Mesodermal cell (in vitro differentiated cells): ENCODE measurements at regions not wholly inside any gene's neighbourhood (a gene's known extent, or its start where the extent isn't known, plus 50 kb on each side); places are given as distances from the start of the nearest gene placed in this dataset.
"Not testable (repeated sequence)": the region's sequence is repeated elsewhere in the genome, so short reads cannot be mapped to it uniquely, and the experiment has no call there.

ENCODE experiments used
- H3K27ac ChIP-seq: 2 replicates; pipeline ENCODE4 v1.7.0; 2013; ENCODE audit warnings: mild to moderate bottlenecking, low read depth, low read length, moderate library complexity; ENCODE audit not compliant: severe bottlenecking
- H3K36me3 ChIP-seq: 2 replicates; pipeline ENCODE4 v1.7.1; 2013; ENCODE audit warnings: mild to moderate bottlenecking, low read length, moderate library complexity; ENCODE audit not compliant: control insufficient read depth, insufficient read depth
- H3K4me1 ChIP-seq: one replicate; pipeline ENCODE4 v1.7.1; 2013; ENCODE audit warnings: mild to moderate bottlenecking, low read length; ENCODE audit not compliant: insufficient read depth, control insufficient read depth, poor library complexity, severe bottlenecking
- H3K4me3 ChIP-seq: 2 replicates; pipeline ENCODE4 v1.7.0; 2013; ENCODE audit warnings: low read length, control low read depth, mild to moderate bottlenecking; ENCODE audit not compliant: insufficient read depth, poor library complexity, severe bottlenecking; ENCODE audit errors: extremely low read depth
- H3K9me3 ChIP-seq: 2 replicates; pipeline ENCODE4 v1.7.1; 2013; ENCODE audit warnings: mild to moderate bottlenecking, low read length, moderate library complexity; ENCODE audit not compliant: control insufficient read depth
- WGBS, 2 experiments: methylation state at CpG; one replicate each; pipeline ENCODE4 v1.1.5; 2013; ENCODE audit warnings: missing lambda C conversion rate in 2 of 2; ENCODE audit not compliant: insufficient coverage in 2 of 2; 5-methylcytosine and 5-hydroxymethylcytosine counted together

DNA sequence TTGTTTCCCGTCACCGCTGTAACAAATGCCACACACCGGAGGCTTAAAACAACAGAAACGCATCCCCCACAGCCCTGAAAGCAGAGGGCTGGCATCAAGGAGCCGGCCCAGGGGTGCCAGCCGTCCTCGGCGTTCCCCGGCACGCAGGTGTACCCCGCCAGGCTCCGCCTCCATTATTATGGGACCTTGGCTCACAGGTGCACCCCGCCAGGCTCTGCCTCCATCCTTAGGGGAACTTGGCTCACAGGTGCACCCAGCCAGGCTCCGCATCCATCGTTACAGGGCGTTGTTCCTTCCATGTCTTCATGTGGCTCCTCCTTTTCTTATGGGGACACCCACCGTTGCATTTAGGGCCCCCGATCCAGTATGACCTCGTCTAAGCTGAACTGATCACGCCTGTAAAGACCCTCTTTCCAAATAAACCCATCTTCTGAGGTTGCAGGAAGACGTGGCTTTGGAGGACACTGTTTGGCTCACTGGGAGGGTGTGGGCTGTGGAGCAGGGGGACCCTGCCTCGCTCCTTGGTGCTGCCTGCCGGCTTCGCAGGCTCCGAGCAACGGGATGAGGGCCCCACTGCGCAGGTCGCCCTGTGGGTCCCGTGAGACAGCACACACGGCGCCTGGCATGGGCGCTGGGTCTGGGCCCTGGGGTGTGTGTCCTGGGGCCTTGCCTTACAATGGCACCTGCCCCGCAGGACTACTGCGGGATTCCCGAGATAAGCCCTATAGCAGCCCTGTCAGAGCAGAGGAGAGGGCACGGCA is 154.9 kb upstream of the ZNF469 start:
- H3K27ac ChIP-seq, H3K4me3 ChIP-seq, H3K36me3 ChIP-seq, H3K4me1 ChIP-seq, H3K9me3 ChIP-seq: not testable (repeated sequence)
- WGBS, 2 experiments: 86 to 89% methylated on average over 17 to 22 of the region's 36 CpGs

DNA sequence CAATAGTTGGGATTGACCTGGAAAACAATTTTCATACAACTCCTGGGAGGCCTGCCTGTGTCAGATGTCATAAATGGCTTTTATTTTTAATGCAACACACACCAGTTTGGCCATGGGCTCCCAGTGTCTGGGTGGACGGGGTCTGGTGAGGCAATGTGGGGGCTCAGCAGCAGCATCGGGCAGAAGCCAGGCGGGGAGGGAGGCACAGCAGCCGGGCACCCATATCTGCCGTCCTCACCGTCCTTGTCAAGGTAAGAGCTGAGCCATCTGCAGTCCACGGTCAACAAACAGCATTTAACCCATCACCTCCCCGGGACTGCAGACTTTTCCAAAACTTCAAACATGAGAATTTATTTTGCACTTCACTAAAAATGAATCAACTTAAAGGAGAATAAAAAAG is 154.0 kb upstream of the ZNF469 start:
- H3K9me3 ChIP-seq, H3K4me1 ChIP-seq, H3K36me3 ChIP-seq, H3K27ac ChIP-seq, H3K4me3 ChIP-seq: not testable (repeated sequence)
- WGBS, 2 experiments: 100% methylated on average over 3 of the region's 8 CpGs; no CpG with 5 or more reads in 1 of the 2 experiments

DNA sequence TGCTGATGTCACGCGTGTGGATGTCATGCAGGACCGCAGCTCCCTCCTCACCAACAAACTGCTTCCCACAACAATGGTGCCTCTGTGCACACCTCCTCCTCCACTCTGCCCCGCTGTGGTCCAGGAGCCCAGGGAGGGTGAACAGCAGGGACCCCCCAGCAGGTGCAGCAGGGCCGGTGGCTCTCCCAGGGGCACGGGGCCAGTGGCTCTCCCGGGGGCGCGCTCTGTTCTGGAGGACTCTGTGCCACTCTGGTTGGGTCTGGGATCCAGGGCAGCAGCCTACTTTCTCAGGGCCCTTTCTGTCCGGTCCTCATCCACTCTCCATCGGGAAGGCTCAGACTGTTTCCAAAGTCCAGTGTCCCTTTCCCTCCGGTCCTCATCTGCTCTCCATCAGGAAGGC is 153.0 kb upstream of the ZNF469 start:
- not testable (repeated sequence) for H3K36me3 ChIP-seq, H3K4me1 ChIP-seq
- WGBS, 2 experiments: 96 to 97% methylated on average over 7 to 8 of the region's 12 CpGs

DNA sequence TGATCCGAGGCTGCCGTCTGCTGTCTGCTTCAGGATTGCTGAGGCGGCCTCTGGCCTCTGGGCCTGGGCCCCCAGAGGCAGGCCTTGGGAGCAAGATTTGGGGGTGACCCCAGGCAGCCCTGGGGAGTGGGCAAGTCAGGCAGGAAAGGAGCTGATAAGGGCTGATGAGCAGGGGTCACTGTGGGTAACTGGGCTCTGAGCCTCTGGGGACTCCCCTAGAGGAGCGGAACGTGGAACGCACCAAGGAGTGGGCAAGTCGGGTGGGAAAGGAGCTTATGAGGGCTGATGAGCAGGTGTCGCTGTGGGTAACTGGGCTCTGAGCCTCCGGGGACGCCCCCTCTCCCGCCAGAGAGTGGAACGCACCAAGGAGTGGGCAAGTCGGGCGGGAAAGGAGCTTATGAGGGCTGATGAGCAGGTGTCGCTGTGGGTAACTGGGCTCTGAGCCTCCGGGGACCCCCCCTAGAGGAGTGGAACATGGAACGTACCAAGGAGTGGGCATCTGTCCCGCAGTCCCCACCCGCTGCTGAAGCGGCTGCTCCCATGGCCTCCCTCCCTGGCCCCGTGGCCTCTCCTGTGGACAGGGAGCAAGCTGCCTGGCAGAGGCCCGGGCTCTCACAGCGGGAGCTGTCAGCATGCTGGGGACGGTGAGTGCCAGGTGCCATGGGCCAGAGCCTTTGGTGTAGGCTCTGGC is 152.3 kb upstream of the ZNF469 start:
- whole genome bisulfite sequencing, 2 experiments: 95 to 100% methylated on average over 5 to 7 of the region's 24 CpGs
- not testable (repeated sequence) for H3K4me1 ChIP-seq, H3K36me3 ChIP-seq, H3K27ac ChIP-seq, H3K4me3 ChIP-seq, H3K9me3 ChIP-seq

More for the DNA sequence above, 153.0 kb upstream of the ZNF469 start:
- H3K27ac ChIP-seq, H3K9me3 ChIP-seq, H3K4me3 ChIP-seq: not testable (repeated sequence)

DNA sequence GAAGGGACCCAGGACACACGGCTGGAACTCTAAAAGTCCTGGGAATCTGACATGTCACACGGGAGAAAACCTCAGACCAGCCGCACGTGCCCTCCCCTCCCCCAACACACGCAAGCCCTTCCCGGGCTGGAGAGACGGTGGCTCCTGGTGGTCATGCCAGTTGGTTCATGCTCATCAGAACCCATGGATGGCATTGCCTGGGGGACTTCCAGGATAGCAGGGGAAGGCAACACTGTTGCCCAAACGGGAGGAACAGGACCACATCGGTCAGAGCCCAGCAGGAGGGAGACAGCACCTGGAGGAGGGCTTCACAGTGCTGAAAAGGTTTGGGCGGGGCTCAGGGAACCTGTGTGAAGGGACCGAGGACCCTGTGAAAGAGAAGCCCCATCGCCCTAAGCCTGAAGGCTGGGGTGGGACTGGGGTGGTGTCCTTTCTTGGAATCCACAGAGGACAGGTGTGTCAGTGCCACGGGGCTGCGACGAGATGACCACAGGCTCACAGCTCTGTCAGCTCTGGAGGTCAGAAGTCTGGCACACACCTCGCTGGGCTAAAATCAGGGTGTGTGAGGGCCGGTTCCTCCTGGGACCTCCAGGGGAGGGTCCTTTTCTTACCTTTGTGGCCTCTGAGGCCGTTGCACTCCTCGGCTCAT is 151.7 kb upstream of the ZNF469 start:
- WGBS, 2 experiments: 85 to 98% methylated on average over 6 to 7 of the region's 19 CpGs
- peaks cover 14% of the 10 kb centered on the region for H3K4me1 ChIP-seq
- not testable (repeated sequence) for H3K4me3 ChIP-seq, H3K27ac ChIP-seq, H3K36me3 ChIP-seq, H3K9me3 ChIP-seq

DNA sequence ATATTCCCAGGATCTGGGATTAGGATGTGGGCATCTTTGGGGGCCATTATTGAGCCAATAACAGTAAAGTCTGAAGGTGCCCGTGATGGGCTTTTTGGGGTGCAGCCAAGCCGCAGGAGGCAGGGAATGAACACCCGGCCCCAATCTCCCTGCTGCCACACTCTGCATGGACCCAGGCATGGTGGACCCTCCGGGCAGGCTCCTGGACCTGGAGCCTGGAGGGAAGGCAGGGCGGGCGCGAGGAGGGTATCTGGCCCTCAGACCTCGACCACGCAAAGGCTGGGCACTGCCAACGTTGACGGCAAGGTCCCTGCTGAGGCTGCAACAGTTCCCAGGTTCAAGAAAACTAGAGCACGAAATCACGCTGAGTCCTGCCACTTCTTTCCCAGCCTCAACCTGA is 150.9 kb upstream of the ZNF469 start:
- not testable (repeated sequence) for H3K27ac ChIP-seq, H3K36me3 ChIP-seq, H3K9me3 ChIP-seq, H3K4me3 ChIP-seq
- peaks cover 16% of the 10 kb centered on the region for H3K4me1 ChIP-seq
- 93 to 98% methylated on average over 5 to 9 of the region's 13 CpGs for WGBS, 2 experiments

DNA sequence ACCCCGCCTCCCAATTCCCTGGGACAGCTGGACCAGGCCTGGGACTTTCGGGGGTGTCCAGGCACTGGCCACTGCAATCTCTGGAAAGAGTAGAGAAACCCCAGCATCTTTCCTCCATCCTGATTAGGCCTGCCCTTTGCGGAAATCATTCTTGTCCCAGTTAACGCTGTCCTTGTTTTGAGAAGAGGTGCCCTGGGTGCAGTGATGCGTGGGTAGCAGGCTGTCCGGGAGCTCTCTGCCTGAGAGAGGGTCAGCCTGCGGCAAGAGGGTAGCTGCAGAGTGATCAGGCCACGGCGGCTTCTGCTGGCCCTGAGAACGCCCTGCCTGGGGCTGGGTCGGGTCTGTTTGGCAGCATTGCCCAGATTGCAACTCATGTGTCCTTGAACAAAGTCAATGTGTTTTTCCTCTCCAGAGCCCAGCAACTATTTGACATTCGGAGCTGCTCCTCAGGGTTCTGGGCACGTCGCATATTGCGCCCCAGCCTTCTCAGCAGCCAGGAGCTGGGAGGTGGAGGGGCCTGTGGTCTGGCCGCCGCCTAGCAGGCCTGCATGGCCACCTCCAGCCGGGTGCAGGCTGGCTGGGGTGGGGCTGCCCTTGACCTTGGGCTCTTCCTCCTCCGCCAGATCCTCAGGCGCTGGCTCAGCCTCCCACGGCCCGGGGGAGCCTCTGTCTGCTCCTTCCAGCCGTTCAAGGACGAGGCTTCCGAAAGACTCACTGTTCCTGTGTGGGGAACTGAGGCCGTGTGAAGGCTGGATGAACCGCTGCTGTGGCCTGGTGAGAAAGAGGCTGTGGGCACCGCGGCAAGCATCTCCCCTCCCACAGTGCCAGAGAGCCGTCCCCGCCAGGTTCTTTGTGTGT is 150.1 kb upstream of the ZNF469 start:
- peaks cover 16% of the 10 kb centered on the region for H3K4me1 ChIP-seq
- not testable (repeated sequence) for H3K27ac ChIP-seq, H3K9me3 ChIP-seq, H3K4me3 ChIP-seq, H3K36me3 ChIP-seq
- 90 to 94% methylated on average over 5 to 14 of the region's 31 CpGs for WGBS, 2 experiments

DNA sequence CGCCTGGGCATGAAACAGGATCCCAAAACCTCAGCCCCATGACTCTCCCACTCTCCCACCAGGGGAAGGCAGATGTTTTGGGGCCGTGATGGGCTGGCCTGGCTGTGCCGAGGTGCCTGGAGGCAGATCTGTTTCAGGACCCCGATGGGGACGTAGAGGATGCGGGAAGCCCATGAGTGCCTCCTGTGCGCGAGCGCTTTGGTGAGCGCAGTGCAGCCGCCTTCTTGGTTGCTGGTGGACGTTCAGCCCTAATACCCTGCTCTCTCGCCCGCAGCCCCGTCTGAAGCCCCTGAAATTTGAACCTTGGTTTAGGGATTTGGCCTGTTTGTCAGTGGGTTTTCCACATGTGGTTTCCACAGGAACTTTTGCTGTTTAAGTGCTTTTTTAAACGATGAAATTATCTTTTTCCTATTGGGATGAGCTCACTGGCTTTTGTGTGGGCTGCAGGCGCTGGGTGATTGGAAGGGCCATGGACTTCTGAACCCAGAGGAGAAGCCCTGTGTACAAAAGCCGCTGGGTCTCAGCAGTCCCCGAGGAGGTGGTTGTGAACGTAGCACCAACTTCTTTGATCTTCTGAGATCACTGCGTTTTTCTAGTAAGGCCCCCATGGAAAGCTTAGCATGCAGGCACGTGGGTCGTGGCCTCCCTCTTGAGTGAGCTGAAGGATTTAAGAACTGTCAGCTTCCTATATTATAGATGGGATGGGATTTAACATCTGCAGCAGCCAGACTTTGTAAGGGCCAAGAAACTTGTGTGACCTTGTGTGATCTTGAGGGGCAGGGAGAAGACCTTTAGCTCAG is 148.9 kb upstream of the ZNF469 start:
- Histone ChIP-seq H3K27ac (peak overlapping the region; percentile 3), H3K4me1 (peaks cover 20% of the 10 kb centered on the region)
- H3K9me3 ChIP-seq, H3K4me3 ChIP-seq, H3K36me3 ChIP-seq: not testable (repeated sequence)
- WGBS, 2 experiments: 85 to 87% methylated on average over 12 to 15 of the region's 23 CpGs

DNA sequence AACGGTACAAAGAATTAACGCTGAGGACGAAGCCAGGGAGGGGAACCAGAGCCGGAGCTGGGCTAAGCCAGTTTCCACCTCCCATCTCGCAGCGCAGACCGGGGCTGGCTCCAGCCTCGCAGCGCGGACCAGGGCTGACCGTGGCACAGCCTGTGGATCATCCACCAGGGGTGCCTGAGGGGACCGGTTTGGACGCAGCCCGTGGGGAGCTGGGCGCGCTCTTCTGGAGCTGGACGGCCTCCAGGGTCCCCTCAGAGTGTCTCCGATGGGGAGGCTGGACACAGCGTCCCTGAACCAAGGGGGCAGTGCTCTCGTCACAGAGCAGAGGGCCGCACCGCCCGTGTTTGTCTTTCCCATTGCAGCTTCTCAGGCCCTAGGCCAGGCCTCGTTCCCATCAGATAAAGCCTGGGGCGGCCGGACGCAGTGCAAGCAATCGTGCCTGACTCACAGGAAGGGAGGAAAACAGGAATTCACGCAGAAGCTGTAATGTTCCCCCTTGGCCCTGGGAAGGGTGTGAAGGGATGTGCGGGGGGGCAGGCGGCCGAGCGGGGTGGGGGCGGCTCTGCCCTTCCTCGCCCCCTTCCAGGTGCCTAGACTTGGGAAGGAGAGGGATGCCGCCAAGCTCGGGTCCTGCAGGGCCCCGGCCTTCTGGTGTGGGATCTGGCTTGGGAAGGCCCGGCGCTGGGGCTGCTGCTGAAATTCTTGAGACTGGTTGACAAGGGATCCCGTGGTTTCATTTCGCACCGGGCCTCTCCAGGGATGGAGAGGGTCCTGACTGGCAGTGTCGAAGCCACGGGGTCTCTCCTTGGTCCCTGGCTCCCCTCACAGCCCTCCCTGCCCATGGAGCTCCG is 148.1 kb upstream of the ZNF469 start:
- not testable (repeated sequence) for H3K36me3 ChIP-seq, H3K9me3 ChIP-seq, H3K4me3 ChIP-seq
- WGBS, 2 experiments: 89 to 95% methylated on average over 26 of the region's 46 CpGs
- peak overlapping the region; percentile 3 for H3K27ac ChIP-seq
- peaks cover 20% of the 10 kb centered on the region for H3K4me1 ChIP-seq
